ENCODE measurements at regions not wholly inside any gene's neighbourhood (a gene's known extent, or its start where the extent isn't known, plus 50 kb on each side); places are given as distances from the start of the nearest gene placed in this dataset.

DNA sequence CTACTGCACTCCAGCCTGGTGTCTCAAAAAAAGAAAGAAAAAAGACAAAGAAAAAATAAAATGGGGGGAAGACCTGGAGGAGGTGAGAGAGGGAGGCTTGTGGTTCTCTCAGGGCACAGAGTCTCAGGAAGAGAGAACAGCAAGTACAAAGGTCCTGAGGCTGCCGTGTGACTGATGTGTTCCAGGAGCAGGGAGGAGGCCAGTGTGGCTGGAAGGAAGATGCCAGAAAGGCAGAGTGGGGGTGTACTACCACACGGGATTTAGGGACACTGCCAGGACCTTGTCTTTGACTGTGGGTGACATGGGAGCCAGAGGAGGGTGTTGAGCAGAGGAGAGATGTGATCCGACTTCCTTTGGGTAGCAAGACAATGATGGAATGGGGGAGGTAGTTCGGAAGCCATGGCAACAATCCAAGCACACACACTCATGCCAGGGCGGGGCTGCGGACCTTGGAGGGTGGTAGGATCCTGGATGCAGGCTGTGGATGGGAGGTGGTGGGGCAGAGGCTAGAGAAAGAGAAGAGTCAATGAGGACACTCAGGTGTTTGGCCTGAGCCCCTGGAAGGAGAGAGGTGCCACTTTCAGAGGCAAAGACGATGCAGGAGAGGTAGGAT is 136.4 kb upstream of the PTPN1 start:
- no peak for TF ChIP-seq POLR2A (IDR thresholded peaks at IDR 0.05; ENCODE audit: low read length)
- TF ChIP-seq GATA1 (IDR thresholded peaks at IDR 0.05; ENCODE audit: low read depth, low read length), result no peak
